PC-3 (cell line): ENCODE measurements at regions not wholly inside any gene's neighbourhood (a gene's known extent, or its start where the extent isn't known, plus 50 kb on each side); places are given as distances from the start of the nearest gene placed in this dataset.

ENCODE experiments used
- EZH2 ChIP-seq: fragments of 300-600 bp; sonication (generic); IDR thresholded peaks from one replicate; pipeline ENCODE4 v1.6.1; 2017; ENCODE audit warnings: antibody characterized with exemption, mild to moderate bottlenecking, low read length; ENCODE audit not compliant: unreplicated experiment
- EZH2phosphoT487 ChIP-seq: fragments of 300-600 bp; sonication (generic); IDR thresholded peaks from 2 replicates; pipeline ENCODE4 v1.6.1; 2018; ENCODE audit warnings: mild to moderate bottlenecking, antibody characterized with exemption, low read length, borderline replicate concordance
- TF ChIP-seq, protein P1 (sequence below): fragments of 300-600 bp; sonication (generic); conservative IDR thresholded peaks from 2 replicates; pipeline ENCODE4 v1.5.1; 2017; ENCODE audit warnings: antibody characterized with exemption, low read depth, mild to moderate bottlenecking, low read length

GRCh38 chr20:19120011-19120410 lies 92.4 kb upstream of the SLC24A3 start:
- TF ChIP-seq, protein P1, sequence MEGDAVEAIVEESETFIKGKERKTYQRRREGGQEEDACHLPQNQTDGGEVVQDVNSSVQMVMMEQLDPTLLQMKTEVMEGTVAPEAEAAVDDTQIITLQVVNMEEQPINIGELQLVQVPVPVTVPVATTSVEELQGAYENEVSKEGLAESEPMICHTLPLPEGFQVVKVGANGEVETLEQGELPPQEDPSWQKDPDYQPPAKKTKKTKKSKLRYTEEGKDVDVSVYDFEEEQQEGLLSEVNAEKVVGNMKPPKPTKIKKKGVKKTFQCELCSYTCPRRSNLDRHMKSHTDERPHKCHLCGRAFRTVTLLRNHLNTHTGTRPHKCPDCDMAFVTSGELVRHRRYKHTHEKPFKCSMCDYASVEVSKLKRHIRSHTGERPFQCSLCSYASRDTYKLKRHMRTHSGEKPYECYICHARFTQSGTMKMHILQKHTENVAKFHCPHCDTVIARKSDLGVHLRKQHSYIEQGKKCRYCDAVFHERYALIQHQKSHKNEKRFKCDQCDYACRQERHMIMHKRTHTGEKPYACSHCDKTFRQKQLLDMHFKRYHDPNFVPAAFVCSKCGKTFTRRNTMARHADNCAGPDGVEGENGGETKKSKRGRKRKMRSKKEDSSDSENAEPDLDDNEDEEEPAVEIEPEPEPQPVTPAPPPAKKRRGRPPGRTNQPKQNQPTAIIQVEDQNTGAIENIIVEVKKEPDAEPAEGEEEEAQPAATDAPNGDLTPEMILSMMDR: no peak
- TF ChIP-seq EZH2phosphoT487 (no peak), EZH2 (no peak)
